ENCODE measurements at regions not wholly inside any gene's neighbourhood (a gene's known extent, or its start where the extent isn't known, plus 50 kb on each side); places are given as distances from the start of the nearest gene placed in this dataset.

- no peak for TF ChIP-seq ZNF556 (CRISPR knock-in tag; IDR thresholded peaks at IDR 0.05; ENCODE audit: borderline replicate concordance)
- TF ChIP-seq, protein P1, sequence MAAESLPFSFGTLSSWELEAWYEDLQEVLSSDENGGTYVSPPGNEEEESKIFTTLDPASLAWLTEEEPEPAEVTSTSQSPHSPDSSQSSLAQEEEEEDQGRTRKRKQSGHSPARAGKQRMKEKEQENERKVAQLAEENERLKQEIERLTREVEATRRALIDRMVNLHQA (CRISPR knock-in tag; IDR thresholded peaks at IDR 0.05): no peak
- no peak for TF ChIP-seq RFX5 (IDR thresholded peaks at IDR 0.05; ENCODE audit: low read depth, low read length)
- no peak for TF ChIP-seq ZNF737 (CRISPR knock-in tag; IDR thresholded peaks at IDR 0.05; ENCODE audit: borderline replicate concordance)
- no peak for TF ChIP-seq ZMAT5 (CRISPR knock-in tag; IDR thresholded peaks at IDR 0.05; ENCODE audit: borderline replicate concordance, low read depth)
- no peak for TF ChIP-seq BATF2 (CRISPR knock-in tag; IDR thresholded peaks at IDR 0.05)
- no peak for TF ChIP-seq ZNF34 (CRISPR knock-in tag; IDR thresholded peaks at IDR 0.05; ENCODE audit: borderline replicate concordance)
- no peak for TF ChIP-seq ADNP (CRISPR knock-in tag; IDR thresholded peaks at IDR 0.05)
- TF ChIP-seq AHR (CRISPR knock-in tag; IDR thresholded peaks at IDR 0.05): no peak
- no peak for TF ChIP-seq ZNF468 (CRISPR knock-in tag; IDR thresholded peaks at IDR 0.05)
- TF ChIP-seq, protein P2, sequence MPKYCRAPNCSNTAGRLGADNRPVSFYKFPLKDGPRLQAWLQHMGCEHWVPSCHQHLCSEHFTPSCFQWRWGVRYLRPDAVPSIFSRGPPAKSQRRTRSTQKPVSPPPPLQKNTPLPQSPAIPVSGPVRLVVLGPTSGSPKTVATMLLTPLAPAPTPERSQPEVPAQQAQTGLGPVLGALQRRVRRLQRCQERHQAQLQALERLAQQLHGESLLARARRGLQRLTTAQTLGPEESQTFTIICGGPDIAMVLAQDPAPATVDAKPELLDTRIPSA (CRISPR knock-in tag; IDR thresholded peaks at IDR 0.05; ENCODE audit: borderline replicate concordance): no peak
- no peak for TF ChIP-seq HOXA5 (CRISPR knock-in tag; IDR thresholded peaks at IDR 0.05)
- no peak for TF ChIP-seq RFX1 (IDR thresholded peaks at IDR 0.05)
- TF ChIP-seq ZFX (CRISPR knock-in tag; IDR thresholded peaks at IDR 0.05; ENCODE audit: low read depth): no peak
- TF ChIP-seq ATF7-NPFF (CRISPR knock-in tag; IDR thresholded peaks at IDR 0.05; ENCODE audit: low read depth): no peak
- TF ChIP-seq KDM1A (CRISPR knock-in tag; IDR thresholded peaks at IDR 0.05): no peak
- TF ChIP-seq ZHX2 (IDR thresholded peaks at IDR 0.05; ENCODE audit: low read depth): no peak
- no peak for TF ChIP-seq ZHX2 (CRISPR knock-in tag; IDR thresholded peaks at IDR 0.05; ENCODE audit: borderline replicate concordance)
- no peak for TF ChIP-seq HMG20B (CRISPR knock-in tag; conservative IDR thresholded peaks at IDR 0.05)
- no peak for TF ChIP-seq RXRA (CRISPR knock-in tag; IDR thresholded peaks at IDR 0.05)
- 0 out of 2 replicates have a peak, but pooled peaks have one; percentile 36 for TF ChIP-seq ZNF263 (CRISPR knock-in tag; IDR thresholded peaks at IDR 0.05)
- peak; percentile 63 for TF ChIP-seq GATAD2A (CRISPR knock-in tag; IDR thresholded peaks at IDR 0.05)
- TF ChIP-seq RBM22 (optimal IDR thresholded peaks at IDR 0.05; ENCODE audit: low read length): no peak
- no peak for TF ChIP-seq RARG (CRISPR knock-in tag; IDR thresholded peaks at IDR 0.05; ENCODE audit: low read depth)
- TF ChIP-seq MIXL1 (CRISPR knock-in tag; IDR thresholded peaks at IDR 0.05): no peak
Observed at GRCh38 chr14:51575349-51576116, 76.2 kb upstream of the FRMD6 start (continued).

All from HepG2 (cell line).